Esophagus muscularis mucosa (tissue), 4 donors: ENCODE measurements at regions not wholly inside any gene's neighbourhood (a gene's known extent, or its start where the extent isn't known, plus 50 kb on each side); places are given as distances from the start of the nearest gene placed in this dataset.

Source experiments
- DNase-seq: peaks from one replicate; pipeline ENCODE4 v3.0.0-alpha.2; 2017; ENCODE audit errors: extremely low spot score
- H3K27ac ChIP-seq, 4 donors: fragments of 200-600 bp; sonication (generic); replicated peaks in 1 of 4; 1 replicate in 3 of 4; 2 replicates in 1 of 4; pipeline ENCODE4 v1.5.1; 2016 to 2019; ENCODE audit warnings: mild to moderate bottlenecking in 1 of 4
- H3K27me3 ChIP-seq, 4 donors: fragments of 200-600 bp; sonication (generic); one replicate each; pipeline versions ENCODE4 v1.5.1 to v1.6.0; 2016 to 2019
- H3K36me3 ChIP-seq, 4 donors: fragments of 200-600 bp; sonication (generic); one replicate each; pipeline ENCODE4 v1.5.1; 2016 to 2019
- H3K4me1 ChIP-seq, 4 donors: fragments of 200-600 bp; sonication (generic); one replicate each; pipeline ENCODE4 v1.5.1; 2016 to 2019
- H3K4me3 ChIP-seq, 4 donors: fragments of 200-600 bp; sonication (generic); 1 replicate in 2 of 4; 2 replicates in 2 of 4; pipeline ENCODE4 v1.5.1; 2016 to 2019; ENCODE audit warnings: mild to moderate bottlenecking in 4 of 4, moderate library complexity in 1 of 4
- H3K9me3 ChIP-seq, 4 donors: fragments of 200-600 bp; sonication (generic); 1 replicate in 3 of 4; 2 replicates in 1 of 4; pipeline ENCODE4 v1.5.1; 2016 to 2019
- EP300 ChIP-seq: sonication (generic); formaldehyde crosslinking; IDR thresholded peaks from one replicate; pipeline ENCODE4 v1.6.1; 2017; ENCODE audit warnings: antibody characterized with exemption
- POLR2A ChIP-seq: fragments of 450-650 bp; IDR thresholded peaks from one replicate; pipeline ENCODE4 v1.6.1; 2017; ENCODE audit warnings: antibody characterized with exemption, moderate library complexity, mild to moderate bottlenecking, low read depth
- POLR2AphosphoS5 ChIP-seq, 2 donors: sonication (generic); formaldehyde crosslinking; IDR thresholded peaks; one replicate each; pipeline ENCODE4 v1.6.1; 2017; ENCODE audit warnings: antibody characterized with exemption in 2 of 2
- WGBS: methylation state at CpG from one replicate; pipeline ENCODE4 v1.1.5; 2018; 5-methylcytosine and 5-hydroxymethylcytosine counted together
- intact Hi-C: fragments of 100-400 bp; cut with DNase I; formaldehyde crosslinking; loops from one replicate; pipeline ENCODE4 v1.15.1; 2023
- TF ChIP-seq, protein P1 (sequence below), 3 experiments: fragments of 200-600 bp in 2 of 3; fragments of 450-650 bp in 1 of 3; sonication (generic) in 2 of 3; IDR thresholded peaks; one replicate each; pipeline ENCODE4 v1.5.1; 2017 to 2019; ENCODE audit warnings: antibody characterized with exemption in 3 of 3, mild to moderate bottlenecking in 2 of 3, moderate library complexity in 1 of 3

DNA sequence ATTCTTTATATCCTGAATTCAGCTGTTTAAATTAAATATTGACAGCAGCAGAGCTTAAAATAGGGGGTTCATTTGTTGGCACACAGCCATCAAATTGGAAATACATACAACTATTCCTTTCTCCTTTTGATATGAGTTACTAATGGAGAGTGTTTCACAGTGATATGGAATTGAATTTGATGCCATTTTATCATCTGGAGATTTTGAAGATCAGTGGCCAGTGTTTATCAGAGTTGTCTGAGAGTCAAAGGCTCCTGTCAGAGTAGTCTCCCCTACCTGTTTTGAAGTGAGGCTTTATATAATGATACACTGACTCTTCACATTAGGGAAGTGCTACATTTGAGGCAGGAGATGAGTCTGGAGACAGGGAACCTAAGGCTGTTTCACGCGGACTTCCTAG, 1286.3 kb downstream of the TECRL start:
- no peak for DNase-seq
- Histone ChIP-seq H3K27me3 (no peaks in the 10 kb centered on the region), H3K27ac (no peak overlapping the region), H3K4me1 (no peaks in the 10 kb centered on the region), H3K4me3 (no peak overlapping the region), H3K9me3 (no peaks in the 10 kb centered on the region), H3K36me3 (no peaks in the 10 kb centered on the region)
- intact Hi-C loops: no loop called here
- WGBS: 97% methylated on average over 2 of the region's 2 CpGs
- TF ChIP-seq, protein P1, sequence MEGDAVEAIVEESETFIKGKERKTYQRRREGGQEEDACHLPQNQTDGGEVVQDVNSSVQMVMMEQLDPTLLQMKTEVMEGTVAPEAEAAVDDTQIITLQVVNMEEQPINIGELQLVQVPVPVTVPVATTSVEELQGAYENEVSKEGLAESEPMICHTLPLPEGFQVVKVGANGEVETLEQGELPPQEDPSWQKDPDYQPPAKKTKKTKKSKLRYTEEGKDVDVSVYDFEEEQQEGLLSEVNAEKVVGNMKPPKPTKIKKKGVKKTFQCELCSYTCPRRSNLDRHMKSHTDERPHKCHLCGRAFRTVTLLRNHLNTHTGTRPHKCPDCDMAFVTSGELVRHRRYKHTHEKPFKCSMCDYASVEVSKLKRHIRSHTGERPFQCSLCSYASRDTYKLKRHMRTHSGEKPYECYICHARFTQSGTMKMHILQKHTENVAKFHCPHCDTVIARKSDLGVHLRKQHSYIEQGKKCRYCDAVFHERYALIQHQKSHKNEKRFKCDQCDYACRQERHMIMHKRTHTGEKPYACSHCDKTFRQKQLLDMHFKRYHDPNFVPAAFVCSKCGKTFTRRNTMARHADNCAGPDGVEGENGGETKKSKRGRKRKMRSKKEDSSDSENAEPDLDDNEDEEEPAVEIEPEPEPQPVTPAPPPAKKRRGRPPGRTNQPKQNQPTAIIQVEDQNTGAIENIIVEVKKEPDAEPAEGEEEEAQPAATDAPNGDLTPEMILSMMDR (IDR thresholded peaks at IDR 0.05): no peak
- no peak for TF ChIP-seq EP300
- no peak for TF ChIP-seq POLR2AphosphoS5 (IDR thresholded peaks at IDR 0.05)
- no peak for TF ChIP-seq POLR2A

DNA sequence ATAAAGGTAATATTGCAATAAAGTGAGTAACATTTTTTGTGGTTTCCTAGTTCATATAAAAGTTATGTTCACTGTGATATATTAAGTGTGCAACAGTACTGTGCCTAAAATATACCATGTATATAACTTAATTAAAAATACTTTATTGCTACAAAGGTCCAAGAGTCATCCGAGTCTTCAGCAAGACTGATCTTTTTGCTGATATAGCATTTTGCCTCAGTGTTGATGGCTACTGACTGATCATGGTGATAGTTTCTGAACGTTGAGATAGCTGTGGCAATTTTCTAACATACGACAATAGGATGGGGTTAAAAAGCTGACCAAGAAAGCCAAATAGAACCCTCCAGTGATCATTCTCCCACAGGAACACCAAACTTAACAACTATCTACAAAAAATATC, 1302.7 kb downstream of the TECRL start:
- intact Hi-C loops: no loop called here
- WGBS: 77% methylated on average over 3 of the region's 3 CpGs
- Histone ChIP-seq H3K27ac (no peak overlapping the region), H3K36me3 (no peaks in the 10 kb centered on the region), H3K27me3 (no peaks in the 10 kb centered on the region), H3K9me3 (no peaks in the 10 kb centered on the region), H3K4me3 (no peak overlapping the region), H3K4me1 (no peaks in the 10 kb centered on the region)
- DNase-seq: no peak
- TF ChIP-seq EP300: no peak
- no peak for TF ChIP-seq POLR2A
- no peak for TF ChIP-seq POLR2AphosphoS5 (IDR thresholded peaks at IDR 0.05)
- TF ChIP-seq, protein P1 (IDR thresholded peaks at IDR 0.05): no peak

DNA sequence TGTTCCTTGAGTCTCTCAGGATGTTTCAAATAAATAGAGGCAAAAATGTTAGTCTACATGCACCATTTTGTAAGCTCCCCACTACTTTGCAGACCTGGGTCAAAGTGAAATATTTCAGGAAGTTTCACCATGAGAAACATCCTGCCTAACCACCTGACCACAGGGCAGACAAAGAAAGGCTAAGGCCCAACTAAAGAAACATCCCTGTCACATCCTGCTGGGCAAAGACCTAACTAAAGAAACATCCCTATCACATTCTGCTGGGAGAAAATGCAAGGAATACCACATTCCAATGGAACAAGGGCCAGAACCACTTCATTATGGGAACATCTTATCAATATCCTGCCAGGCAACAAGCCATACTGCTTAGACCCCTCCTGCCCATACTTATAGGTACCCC, 1303.4 kb downstream of the TECRL start:
- H3K9me3 ChIP-seq: no peaks in the 10 kb centered on the region
- no peak for DNase-seq
- intact Hi-C loops: no loop called here

DNA sequence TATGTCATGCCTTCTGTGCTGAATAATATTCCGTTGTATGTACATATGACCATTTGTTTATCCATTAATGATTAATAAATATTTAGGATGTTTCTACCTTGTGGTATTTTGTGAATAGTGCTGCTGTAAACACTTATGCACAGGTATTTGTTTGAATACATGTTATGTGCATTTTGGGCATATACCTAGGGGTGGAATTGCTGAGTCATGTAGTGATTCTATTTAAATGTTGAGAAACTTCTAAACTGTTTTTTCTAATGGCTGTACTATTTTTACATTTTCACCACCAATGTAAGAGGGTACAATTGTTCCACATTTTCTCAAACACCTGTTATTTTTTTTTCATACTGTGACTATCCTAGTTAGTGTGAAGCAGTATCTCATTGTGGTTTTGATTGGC, 1318.6 kb downstream of the TECRL start:
- H3K36me3 ChIP-seq: no peaks in the 10 kb centered on the region
- intact Hi-C loops: no loop called here
- H3K27me3 ChIP-seq: no peaks in the 10 kb centered on the region
- no peak overlapping the region for H3K27ac ChIP-seq
- H3K9me3 ChIP-seq: no peaks in the 10 kb centered on the region
- DNase-seq: no peak
- TF ChIP-seq, protein P1 (IDR thresholded peaks at IDR 0.05): no peak
- no peak for TF ChIP-seq POLR2AphosphoS5 (IDR thresholded peaks at IDR 0.05)
- no peak for TF ChIP-seq EP300
- no peak for TF ChIP-seq POLR2A
- no peaks in the 10 kb centered on the region for H3K4me1 ChIP-seq
- 80% methylated on average over 1 of the region's 1 CpG for whole genome bisulfite sequencing
- no peak overlapping the region for H3K4me3 ChIP-seq

More for the DNA sequence above, 1303.4 kb downstream of the TECRL start:
- Histone ChIP-seq H3K4me1 (no peaks in the 10 kb centered on the region), H3K4me3 (no peak overlapping the region), H3K27ac (no peak overlapping the region), H3K27me3 (no peaks in the 10 kb centered on the region), H3K36me3 (no peaks in the 10 kb centered on the region)
- TF ChIP-seq POLR2A (no peak), POLR2AphosphoS5 (IDR thresholded peaks at IDR 0.05) (no peak), EP300 (no peak)
- TF ChIP-seq, protein P1 (IDR thresholded peaks at IDR 0.05): no peak

DNA sequence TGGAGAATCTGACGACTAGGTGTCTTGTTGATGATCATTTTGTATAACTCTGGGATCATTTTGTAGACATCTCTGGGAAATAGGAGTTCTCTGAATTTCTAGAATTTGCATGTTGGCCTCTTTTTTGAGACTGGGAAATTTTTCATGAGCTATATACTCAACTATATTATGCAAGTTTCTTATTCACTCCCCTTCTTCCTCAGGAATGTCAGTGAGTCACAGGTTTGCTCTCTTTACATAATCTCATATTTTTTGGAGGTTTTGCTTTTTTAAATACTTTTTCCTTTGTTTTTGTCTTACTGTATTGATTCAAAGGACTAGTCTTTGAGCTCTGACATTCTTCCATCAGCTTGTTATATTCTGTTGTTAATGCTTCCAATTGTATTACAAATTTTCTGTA, 1324.2 kb downstream of the TECRL start:
- H3K9me3 ChIP-seq: peaks cover 0 to 5% (median 0%) of the 10 kb centered on the region in 4 donors
- H3K4me3 ChIP-seq: no peak overlapping the region
- DNase-seq: no peak
- intact Hi-C loops: no loop called here
- TF ChIP-seq POLR2A: no peak
- no peak for TF ChIP-seq EP300
- TF ChIP-seq POLR2AphosphoS5 (IDR thresholded peaks at IDR 0.05): no peak
- TF ChIP-seq, protein P1 (IDR thresholded peaks at IDR 0.05): no peak
- H3K36me3 ChIP-seq: no peaks in the 10 kb centered on the region
- no peak overlapping the region for H3K27ac ChIP-seq
- H3K4me1 ChIP-seq: no peaks in the 10 kb centered on the region
- no peaks in the 10 kb centered on the region for H3K27me3 ChIP-seq
- 87% methylated on average over 1 of the region's 1 CpG for WGBS
